GM12864 (cell line): ENCODE measurements at regions not wholly inside any gene's neighbourhood (a gene's known extent, or its start where the extent isn't known, plus 50 kb on each side); places are given as distances from the start of the nearest gene placed in this dataset.

ENCODE experiments used
- DNase-seq: peaks from one replicate; pipeline ENCODE4 v3.0.0-alpha.2; 2011; ENCODE audit warnings: low read depth
- H3K4me3 ChIP-seq: 2 replicates; pipeline ENCODE4 v1.5.1; 2011; ENCODE audit warnings: mild to moderate bottlenecking, low read depth, low read length, control low read depth
- CTCF ChIP-seq: IDR thresholded peaks from 2 replicates; pipeline ENCODE4 v1.5.1; 2011; ENCODE audit warnings: low read depth, mild to moderate bottlenecking, moderate library complexity, low read length, control low read depth, inconsistent platforms; ENCODE audit errors: missing control alignments

DNA sequence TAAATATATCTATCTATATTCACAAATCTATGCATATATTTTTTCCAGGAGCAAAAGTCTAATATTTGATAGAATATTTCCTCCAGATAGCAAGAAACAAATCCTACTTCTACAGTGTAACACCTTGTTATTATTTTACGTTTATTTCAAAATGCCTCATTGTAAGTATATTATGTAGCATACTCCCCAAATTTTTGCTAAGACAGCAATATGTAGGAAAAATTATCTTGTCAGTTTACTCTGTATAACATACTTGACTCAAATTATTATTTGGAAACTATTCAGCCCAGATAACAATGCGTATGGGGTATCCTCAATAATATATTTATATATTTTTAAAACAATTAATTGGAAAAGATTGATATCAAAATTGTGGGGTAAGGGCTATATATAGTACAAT lies 313.2 kb downstream of the NR4A2 start:
- DNase-seq: no peak
- H3K4me3 ChIP-seq: no peak overlapping the region

DNA sequence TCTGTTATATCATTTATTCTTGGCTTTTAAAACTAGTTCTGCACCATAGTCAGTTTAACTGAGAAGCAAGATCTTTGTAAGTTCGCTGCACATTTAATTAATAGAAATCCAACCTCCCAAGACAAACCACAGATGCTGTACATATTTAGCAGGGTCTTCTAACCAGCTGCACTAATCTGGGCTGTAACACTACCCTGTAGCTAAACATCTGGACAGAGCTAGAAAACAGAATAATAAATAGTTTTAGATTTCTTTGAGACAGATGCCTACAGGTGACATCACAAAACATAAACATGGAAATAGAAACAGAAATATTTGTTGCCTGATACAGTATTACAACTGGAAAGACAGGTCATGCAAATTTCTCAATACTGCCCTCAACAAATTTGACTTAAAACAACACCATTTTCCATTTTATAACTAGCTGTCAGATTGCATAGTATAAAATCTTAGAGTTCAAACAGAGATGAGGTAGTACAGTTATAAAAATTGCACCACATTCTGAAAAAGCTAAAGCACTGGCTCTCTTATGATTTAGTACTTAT lies 315.1 kb downstream of the NR4A2 start:
- no peak for DNase-seq
- no peak for TF ChIP-seq CTCF
- no peak overlapping the region for H3K4me3 ChIP-seq

More for the DNA sequence above, 313.2 kb downstream of the NR4A2 start:
- TF ChIP-seq CTCF: no peak

- DNase-seq: no peak
- H3K4me3 ChIP-seq: no peak overlapping the region
- TF ChIP-seq CTCF: no peak
Measured at GRCh38 chr2:156009293-156009692, 323.2 kb downstream of the NR4A2 start.

DNA sequence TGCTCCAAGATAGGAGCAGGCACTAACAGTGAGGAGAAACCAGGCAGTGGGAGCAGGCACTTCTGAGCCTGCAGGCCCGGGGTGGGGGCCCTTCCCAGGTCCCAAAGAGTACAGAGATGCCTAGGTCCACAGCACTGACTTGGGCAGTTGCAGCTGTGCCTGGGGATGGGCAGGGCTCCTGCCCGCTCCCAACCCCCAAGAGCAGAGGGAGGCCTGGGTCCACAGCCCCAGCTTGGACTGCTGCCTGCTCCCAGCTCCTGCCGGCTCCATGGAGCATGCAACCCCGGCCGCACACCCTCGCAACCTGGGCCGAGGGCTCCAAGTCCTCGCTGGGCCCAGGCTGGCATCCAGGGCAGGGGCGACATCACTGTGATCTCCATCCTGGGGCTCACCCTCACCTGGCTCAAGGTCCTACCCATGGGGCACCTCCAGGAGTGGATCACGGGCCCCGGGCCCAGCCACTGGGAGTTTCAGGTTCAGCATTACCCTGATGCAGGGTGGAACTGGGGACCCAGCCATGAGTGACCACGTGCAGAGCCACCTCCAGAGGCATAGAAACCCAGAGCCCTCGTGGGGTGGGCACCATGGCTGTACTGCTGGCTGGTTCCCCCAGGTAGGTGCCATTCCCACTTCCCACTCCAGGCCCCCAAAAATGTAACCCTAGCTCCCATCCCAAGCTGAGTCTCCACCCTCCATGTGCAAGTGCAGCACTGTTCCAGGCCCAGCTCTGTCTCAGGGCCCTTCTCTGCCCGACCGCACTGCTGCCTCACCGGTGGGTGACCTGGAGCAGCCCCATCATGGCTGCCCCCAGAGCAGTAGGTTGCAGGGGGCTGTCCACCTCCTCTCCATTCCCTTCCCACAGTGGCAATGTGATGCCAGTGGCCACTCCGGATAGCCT lies 325.6 kb downstream of the NR4A2 start:
- TF ChIP-seq CTCF: no peak
- DNase-seq: no peak
- no peak overlapping the region for H3K4me3 ChIP-seq

- TF ChIP-seq CTCF: peak; percentile 9
- no peak for DNase-seq
- H3K4me3 ChIP-seq: no peak overlapping the region
Measured at GRCh38 chr2:156005999-156006712, 326.4 kb downstream of the NR4A2 start.

- no peak for DNase-seq
- no peak for TF ChIP-seq CTCF
- H3K4me3 ChIP-seq: no peak overlapping the region
Measured at GRCh38 chr2:156005531-156005930, 327.0 kb downstream of the NR4A2 start.
